ENCODE measurements at regions not wholly inside any gene's neighbourhood (a gene's known extent, or its start where the extent isn't known, plus 50 kb on each side); places are given as distances from the start of the nearest gene placed in this dataset.

GRCh38 chr6:114995526-114995925, 652.7 kb upstream of the HS3ST5 start:
- no peaks in the 10 kb centered on the region for H3K9me3 Mint-ChIP-seq
- no peak for DNase-seq (ENCODE audit: low spot score in 2 of 2, unreplicated experiment in 2 of 2)
- no peak overlapping the region for H3K27ac Mint-ChIP-seq
- no peaks in the 10 kb centered on the region for H3K27me3 Mint-ChIP-seq (ENCODE audit: low read depth)
- TF ChIP-seq CTCF (IDR thresholded peaks at IDR 0.05; ENCODE audit: unreplicated experiment) = no peak
- H3K4me1 Mint-ChIP-seq = peaks cover 11% of the 10 kb centered on the region
- H3K36me3 Mint-ChIP-seq = no peaks in the 10 kb centered on the region
- H3K4me3 Mint-ChIP-seq = no peak overlapping the region

DNA sequence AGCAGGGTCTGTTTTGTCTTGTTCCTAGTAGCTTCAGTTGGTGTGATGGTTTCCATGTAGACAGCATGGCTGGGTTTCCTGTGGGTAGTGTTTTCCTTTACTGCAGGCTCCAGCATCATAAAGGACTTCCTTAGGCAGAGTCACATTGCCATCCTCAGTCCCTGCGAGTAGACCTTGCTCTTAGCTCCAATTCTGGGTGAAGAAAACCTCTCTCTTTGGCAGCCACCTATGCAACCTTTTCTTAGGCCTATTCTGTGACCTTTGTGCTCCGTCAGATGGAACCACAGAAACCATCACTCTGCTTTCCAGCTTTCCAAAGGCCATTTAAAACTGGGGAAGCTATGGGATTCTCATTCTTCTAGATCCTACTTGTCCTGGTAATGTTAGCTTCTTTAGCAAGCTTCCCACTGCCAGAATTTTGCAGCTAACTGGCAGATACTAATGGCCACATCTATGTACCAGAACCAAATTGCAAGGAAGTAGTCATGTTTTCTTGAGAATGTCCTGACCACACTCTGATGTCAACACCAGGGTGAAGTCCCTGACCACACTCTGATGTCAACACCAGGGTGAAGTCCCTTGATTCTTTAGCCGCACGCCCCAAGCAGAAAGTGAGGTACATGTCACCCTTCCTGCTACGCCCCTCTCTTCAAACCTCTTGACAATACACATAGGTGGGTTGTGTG, 646.6 kb upstream of the HS3ST5 start:
- Mint-ChIP-seq H3K36me3 (no peaks in the 10 kb centered on the region), H3K4me1 (peaks cover 6% of the 10 kb centered on the region), H3K27ac (no peak overlapping the region), H3K4me3 (no peak overlapping the region), H3K9me3 (peaks cover 5% of the 10 kb centered on the region), H3K27me3 (ENCODE audit: low read depth) (no peaks in the 10 kb centered on the region)
- TF ChIP-seq CTCF (IDR thresholded peaks at IDR 0.05; ENCODE audit: unreplicated experiment) = no peak
- no peak for DNase-seq (ENCODE audit: low spot score in 2 of 2, unreplicated experiment in 2 of 2)

DNA sequence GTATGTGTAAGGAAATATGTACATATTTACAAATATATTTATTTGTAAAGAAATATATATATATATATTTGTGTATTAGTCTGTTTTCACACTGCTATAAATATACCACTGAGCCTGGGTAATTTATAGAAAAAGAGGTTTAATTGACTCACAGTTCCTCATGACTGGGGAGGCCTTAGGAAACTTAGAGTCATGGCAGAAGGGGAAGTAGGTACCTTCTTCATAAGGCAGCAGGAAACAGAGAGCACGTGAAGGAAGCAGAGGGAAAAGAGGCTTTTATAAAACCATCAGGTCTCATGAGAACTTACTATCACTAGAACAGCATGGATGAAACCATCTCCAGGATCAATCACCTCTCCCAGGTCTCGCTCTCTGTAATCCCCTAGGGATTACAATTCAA, 644.5 kb upstream of the HS3ST5 start:
- DNase-seq (ENCODE audit: low spot score in 2 of 2, unreplicated experiment in 2 of 2) = no peak
- H3K27ac Mint-ChIP-seq = no peak overlapping the region
- H3K4me1 Mint-ChIP-seq = peaks cover 4% of the 10 kb centered on the region
- H3K9me3 Mint-ChIP-seq = peaks cover 12% of the 10 kb centered on the region
- no peaks in the 10 kb centered on the region for H3K27me3 Mint-ChIP-seq (ENCODE audit: low read depth)
- H3K36me3 Mint-ChIP-seq = no peaks in the 10 kb centered on the region
- no peak for TF ChIP-seq CTCF (IDR thresholded peaks at IDR 0.05; ENCODE audit: unreplicated experiment)
- no peak overlapping the region for H3K4me3 Mint-ChIP-seq

DNA sequence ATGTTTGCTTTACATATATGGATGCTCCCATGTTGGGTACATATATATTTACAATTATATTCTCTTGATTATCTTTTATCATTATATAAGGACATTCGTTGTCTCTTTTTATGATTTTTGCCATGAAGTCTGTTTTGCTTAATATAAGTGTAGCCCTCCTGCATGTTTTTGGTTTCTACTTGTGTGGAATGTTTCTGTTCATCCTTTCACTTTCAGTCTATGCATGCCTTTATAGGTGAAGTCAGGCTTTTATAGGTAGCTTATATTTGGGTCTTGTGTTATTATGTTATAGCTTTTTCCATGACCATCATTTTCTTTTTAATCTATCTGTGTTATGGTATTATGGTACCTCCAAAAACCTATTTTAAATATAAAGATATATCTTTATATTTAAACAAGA, 612.5 kb upstream of the HS3ST5 start:
- TF ChIP-seq CTCF (IDR thresholded peaks at IDR 0.05; ENCODE audit: unreplicated experiment) = no peak
- DNase-seq (ENCODE audit: low spot score in 2 of 2, unreplicated experiment in 2 of 2) = no peak
- H3K27me3 Mint-ChIP-seq (ENCODE audit: low read depth) = no peaks in the 10 kb centered on the region
- H3K9me3 Mint-ChIP-seq = peaks cover 15% of the 10 kb centered on the region
- H3K27ac Mint-ChIP-seq = no peak overlapping the region
- no peak overlapping the region for H3K4me3 Mint-ChIP-seq
- no peaks in the 10 kb centered on the region for H3K4me1 Mint-ChIP-seq
- no peaks in the 10 kb centered on the region for H3K36me3 Mint-ChIP-seq

GRCh38 chr6:114952229-114952628, 609.4 kb upstream of the HS3ST5 start:
- no peaks in the 10 kb centered on the region for H3K4me1 Mint-ChIP-seq
- H3K36me3 Mint-ChIP-seq = no peaks in the 10 kb centered on the region
- H3K27ac Mint-ChIP-seq = no peak overlapping the region
- no peak overlapping the region for H3K4me3 Mint-ChIP-seq
- no peak for DNase-seq (ENCODE audit: low spot score in 2 of 2, unreplicated experiment in 2 of 2)
- TF ChIP-seq CTCF (IDR thresholded peaks at IDR 0.05; ENCODE audit: unreplicated experiment) = no peak
- no peaks in the 10 kb centered on the region for H3K27me3 Mint-ChIP-seq (ENCODE audit: low read depth)
- peaks cover 12% of the 10 kb centered on the region for H3K9me3 Mint-ChIP-seq

DNA sequence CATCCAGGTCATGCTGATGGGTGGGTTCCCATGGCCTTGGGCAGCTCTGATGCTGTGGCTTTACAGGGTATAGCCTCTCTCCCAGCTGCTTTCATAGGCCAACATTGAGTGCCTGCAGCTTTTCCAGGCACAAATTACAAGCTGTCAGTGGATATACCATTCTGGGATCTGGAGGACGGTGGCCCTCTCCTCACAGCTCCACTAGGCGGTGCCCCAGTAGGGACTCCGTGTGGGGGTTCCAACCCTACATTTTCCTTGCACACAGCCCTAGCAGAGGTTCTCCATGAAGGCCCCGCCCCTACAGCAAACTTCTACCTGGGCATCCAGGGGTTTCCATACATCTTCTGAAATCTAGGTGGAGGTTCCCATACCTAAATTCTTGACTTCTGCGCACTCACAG, 602.6 kb upstream of the HS3ST5 start:
- Mint-ChIP-seq H3K4me3 (no peak overlapping the region), H3K27me3 (ENCODE audit: low read depth) (no peaks in the 10 kb centered on the region), H3K27ac (no peak overlapping the region), H3K36me3 (no peaks in the 10 kb centered on the region), H3K9me3 (peaks cover 15% of the 10 kb centered on the region), H3K4me1 (no peaks in the 10 kb centered on the region)
- no peak for TF ChIP-seq CTCF (IDR thresholded peaks at IDR 0.05; ENCODE audit: unreplicated experiment)
- DNase-seq (ENCODE audit: low spot score in 2 of 2, unreplicated experiment in 2 of 2) = no peak

Measured in mesothelial cell of epicardium (in vitro differentiated cells).